OCI-LY1 (cell line): ENCODE measurements at regions not wholly inside any gene's neighbourhood (a gene's known extent, or its start where the extent isn't known, plus 50 kb on each side); places are given as distances from the start of the nearest gene placed in this dataset.

Source experiments
- H2AFZ ChIP-seq: fragments of 200-600 bp; sonication (generic), shearing (Covaris generic); 2 replicates; pipeline ENCODE4 v1.6.0; 2014; ENCODE audit warnings: antibody characterized with exemption, mild to moderate bottlenecking, low read length
- H3F3A ChIP-seq: fragments of 200-600 bp; sonication (generic), shearing (Covaris generic); 2 replicates; pipeline ENCODE4 v1.6.0; 2014; ENCODE audit warnings: mild to moderate bottlenecking, antibody characterized with exemption, low read length, moderate library complexity; ENCODE audit not compliant: insufficient read depth
- H3K27ac ChIP-seq: fragments of 200-600 bp; sonication (generic); 2 replicates; pipeline ENCODE4 v1.5.1; 2014; ENCODE audit warnings: low read length, mixed run types, mild to moderate bottlenecking, low read depth; ENCODE audit not compliant: poor library complexity, severe bottlenecking
- H3K27me3 ChIP-seq: fragments of 200-600 bp; sonication (generic); 2 replicates; pipeline ENCODE4 v1.6.0; 2014; ENCODE audit warnings: antibody characterized with exemption, mild to moderate bottlenecking, low read length, moderate library complexity; ENCODE audit not compliant: insufficient read depth
- H3K36me3 ChIP-seq: fragments of 200-600 bp; sonication (generic); 2 replicates; pipeline ENCODE4 v1.6.1; 2014; ENCODE audit warnings: mild to moderate bottlenecking, antibody characterized with exemption, low read length, moderate library complexity, mixed read lengths; ENCODE audit not compliant: insufficient read depth
- H3K4me1 ChIP-seq: fragments of 200-600 bp; sonication (generic); 2 replicates; pipeline ENCODE4 v1.5.1; 2014; ENCODE audit warnings: mild to moderate bottlenecking, low read length, moderate library complexity; ENCODE audit not compliant: insufficient read depth, severe bottlenecking
- H3K4me2 ChIP-seq: fragments of 200-600 bp; sonication (generic), shearing (Covaris generic); 2 replicates; pipeline ENCODE4 v1.6.1; 2014; ENCODE audit warnings: low read length
- H3K4me3 ChIP-seq: fragments of 200-600 bp; sonication (generic); 2 replicates; pipeline ENCODE4 v1.5.1; 2014; ENCODE audit warnings: low read length, low read depth, mild to moderate bottlenecking, mixed read lengths; ENCODE audit not compliant: poor library complexity, severe bottlenecking
- H3K79me2 ChIP-seq: fragments of 200-600 bp; shearing (Covaris generic); 2 replicates; pipeline ENCODE4 v1.6.1; 2016; ENCODE audit warnings: mixed run types, low read length, mixed read lengths; ENCODE audit not compliant: insufficient read depth
- H3K9ac ChIP-seq: fragments of 200-600 bp; sonication (generic), shearing (Covaris generic); 2 replicates; pipeline ENCODE4 v1.6.1; 2014; ENCODE audit warnings: mild to moderate bottlenecking, low read length, mixed read lengths
- H3K9me2 ChIP-seq: fragments of 200-600 bp; sonication (generic), shearing (Covaris generic); 2 replicates; pipeline ENCODE4 v1.6.1; 2014; ENCODE audit warnings: low read depth, mild to moderate bottlenecking, low read length, mixed read lengths
- H3K9me3 ChIP-seq: fragments of 200-600 bp; shearing (Covaris generic); 2 replicates; pipeline ENCODE4 v1.6.1; 2014; ENCODE audit warnings: low read length, mixed read lengths
- H4K20me1 ChIP-seq: fragments of 200-600 bp; sonication (generic), shearing (Covaris generic); 2 replicates; pipeline ENCODE4 v1.6.0; 2016; ENCODE audit warnings: mild to moderate bottlenecking, low read length; ENCODE audit not compliant: insufficient read depth
- EZH2 ChIP-seq: fragments of 200-600 bp; sonication (generic), shearing (Covaris generic); IDR thresholded peaks from 2 replicates; pipeline ENCODE4 v1.8.0; 2017; ENCODE audit warnings: borderline replicate concordance, mixed run types, mild to moderate bottlenecking, antibody characterized with exemption, low read length, moderate library complexity, mixed read lengths
- TF ChIP-seq, protein P1 (sequence below): fragments of 200-600 bp; sonication (generic), shearing (Covaris generic); IDR thresholded peaks from 2 replicates; pipeline ENCODE4 v1.5.1; 2017; ENCODE audit warnings: mild to moderate bottlenecking, antibody characterized with exemption, low read length, moderate library complexity, mixed read lengths

DNA sequence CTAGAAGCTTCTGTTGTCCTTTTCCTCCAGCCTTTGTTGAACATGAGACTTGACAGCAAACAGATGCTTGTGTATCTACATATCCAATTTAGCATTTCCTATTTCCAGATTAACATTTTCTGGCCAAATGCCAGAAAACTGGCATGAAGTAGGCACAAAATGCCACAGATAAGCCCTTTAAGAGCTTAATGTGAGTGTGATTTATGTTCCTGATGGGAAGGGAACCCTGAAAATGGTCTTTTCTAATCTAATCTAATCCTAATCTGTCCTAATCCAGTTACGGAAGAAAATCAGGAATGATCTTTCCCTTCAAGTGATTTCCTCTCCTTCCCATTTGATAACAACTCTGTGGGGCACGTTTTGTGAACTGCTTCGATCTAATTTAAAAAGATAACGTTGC, 133.0 kb upstream of the C1QTNF7 start:
- no peaks in the 10 kb centered on the region for H3F3A ChIP-seq

GRCh38 chr4:15295421-15296162, 132.2 kb upstream of the C1QTNF7 start:
- no peaks in the 10 kb centered on the region for H3K4me1 ChIP-seq
- H3K9me2 ChIP-seq, result no peaks in the 10 kb centered on the region
- no peak overlapping the region for H3K9ac ChIP-seq
- no peaks in the 10 kb centered on the region for H3K9me3 ChIP-seq
- no peak for TF ChIP-seq EZH2
- TF ChIP-seq, protein P1, sequence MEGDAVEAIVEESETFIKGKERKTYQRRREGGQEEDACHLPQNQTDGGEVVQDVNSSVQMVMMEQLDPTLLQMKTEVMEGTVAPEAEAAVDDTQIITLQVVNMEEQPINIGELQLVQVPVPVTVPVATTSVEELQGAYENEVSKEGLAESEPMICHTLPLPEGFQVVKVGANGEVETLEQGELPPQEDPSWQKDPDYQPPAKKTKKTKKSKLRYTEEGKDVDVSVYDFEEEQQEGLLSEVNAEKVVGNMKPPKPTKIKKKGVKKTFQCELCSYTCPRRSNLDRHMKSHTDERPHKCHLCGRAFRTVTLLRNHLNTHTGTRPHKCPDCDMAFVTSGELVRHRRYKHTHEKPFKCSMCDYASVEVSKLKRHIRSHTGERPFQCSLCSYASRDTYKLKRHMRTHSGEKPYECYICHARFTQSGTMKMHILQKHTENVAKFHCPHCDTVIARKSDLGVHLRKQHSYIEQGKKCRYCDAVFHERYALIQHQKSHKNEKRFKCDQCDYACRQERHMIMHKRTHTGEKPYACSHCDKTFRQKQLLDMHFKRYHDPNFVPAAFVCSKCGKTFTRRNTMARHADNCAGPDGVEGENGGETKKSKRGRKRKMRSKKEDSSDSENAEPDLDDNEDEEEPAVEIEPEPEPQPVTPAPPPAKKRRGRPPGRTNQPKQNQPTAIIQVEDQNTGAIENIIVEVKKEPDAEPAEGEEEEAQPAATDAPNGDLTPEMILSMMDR, result no peak
- H3K27me3 ChIP-seq, result no peaks in the 10 kb centered on the region
- no peak overlapping the region for H3K4me2 ChIP-seq
- no peak overlapping the region for H3K4me3 ChIP-seq
- no peaks in the 10 kb centered on the region for H4K20me1 ChIP-seq
- H3K27ac ChIP-seq, result no peak overlapping the region
- no peak overlapping the region for H2AFZ ChIP-seq
- no peaks in the 10 kb centered on the region for H3K36me3 ChIP-seq
- H3K79me2 ChIP-seq, result no peaks in the 10 kb centered on the region
- no peaks in the 10 kb centered on the region for H3F3A ChIP-seq

More for the DNA sequence above, 133.0 kb upstream of the C1QTNF7 start:
- Histone ChIP-seq H4K20me1 (no peaks in the 10 kb centered on the region), H3K27ac (no peak overlapping the region), H3K9me2 (no peaks in the 10 kb centered on the region), H3K4me3 (no peak overlapping the region), H2AFZ (no peak overlapping the region), H3K4me1 (no peaks in the 10 kb centered on the region), H3K36me3 (no peaks in the 10 kb centered on the region), H3K9me3 (no peaks in the 10 kb centered on the region), H3K9ac (no peak overlapping the region), H3K4me2 (no peak overlapping the region), H3K79me2 (no peaks in the 10 kb centered on the region), H3K27me3 (no peaks in the 10 kb centered on the region)
- no peak for TF ChIP-seq EZH2
- TF ChIP-seq, protein P1, result no peak

DNA sequence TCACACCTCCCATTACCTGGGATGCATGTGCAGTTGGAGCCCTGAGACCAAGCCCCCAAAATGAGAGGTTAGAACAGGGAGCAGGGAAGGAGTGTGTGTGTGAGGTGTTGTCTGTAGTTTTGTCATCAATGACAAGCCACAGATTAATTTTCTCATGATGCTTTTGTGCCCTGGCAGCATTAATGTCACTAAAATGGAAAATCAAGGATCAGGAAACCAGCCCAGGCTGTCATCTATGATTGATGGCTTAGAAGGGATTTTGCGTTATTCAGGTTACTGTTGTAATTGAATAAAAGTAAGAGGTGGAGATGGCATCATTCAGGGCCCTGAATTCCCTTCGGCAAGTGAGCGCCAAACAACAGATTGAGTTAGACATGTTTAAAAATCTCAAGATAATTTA, 130.5 kb upstream of the C1QTNF7 start:
- Histone ChIP-seq H3K4me3 (no peak overlapping the region), H3K9me2 (no peaks in the 10 kb centered on the region), H3K9ac (no peak overlapping the region), H3K27me3 (no peaks in the 10 kb centered on the region), H3K9me3 (no peaks in the 10 kb centered on the region), H4K20me1 (no peaks in the 10 kb centered on the region), H2AFZ (no peak overlapping the region), H3K27ac (no peak overlapping the region), H3K79me2 (no peaks in the 10 kb centered on the region), H3K4me1 (no peaks in the 10 kb centered on the region), H3K4me2 (no peak overlapping the region), H3K36me3 (no peaks in the 10 kb centered on the region), H3F3A (no peaks in the 10 kb centered on the region)
- TF ChIP-seq, protein P1, result no peak
- no peak for TF ChIP-seq EZH2
